HL-60 (cell line): ENCODE measurements at regions not wholly inside any gene's neighbourhood (a gene's known extent, or its start where the extent isn't known, plus 50 kb on each side); places are given as distances from the start of the nearest gene placed in this dataset.
"Not testable (repeated sequence)": the region's sequence is repeated elsewhere in the genome, so short reads cannot be mapped to it uniquely, and the experiment has no call there.

Experiments used
- DNase-seq, 2 experiments: peaks; one replicate each; pipeline ENCODE4 v3.0.0-alpha.2; 2010 to 2020; ENCODE audit warnings: low read depth in 1 of 2, low spot score in 1 of 2
- H3K27ac ChIP-seq: fragments of 250-450 bp; sonication (Bioruptor Pico); replicated peaks from 2 replicates; pipeline ENCODE4 v1.5.1; 2020; ENCODE audit warnings: mild to moderate bottlenecking, moderate library complexity
- H3K27me3 ChIP-seq: fragments of 250-450 bp; sonication (Bioruptor Pico); 2 replicates; pipeline ENCODE4 v1.5.1; 2021; ENCODE audit warnings: mild to moderate bottlenecking, moderate library complexity; ENCODE audit not compliant: insufficient read depth, poor library complexity, severe bottlenecking
- H3K4me3 ChIP-seq: replicated peaks from 2 replicates; pipeline ENCODE4 v1.5.1; 2011; ENCODE audit warnings: mild to moderate bottlenecking, control low read depth, low read length; ENCODE audit not compliant: insufficient read depth
- CTCF ChIP-seq: IDR thresholded peaks from one replicate; pipeline ENCODE4 v1.5.1; 2011; ENCODE audit warnings: low read length, control low read depth, inconsistent platforms; ENCODE audit not compliant: insufficient read depth
- GABPA ChIP-seq: IDR thresholded peaks from 2 replicates; pipeline ENCODE4 v1.6.1; 2012; ENCODE audit warnings: low read depth
- POLR2AphosphoS5 ChIP-seq: IDR thresholded peaks from 2 replicates; pipeline ENCODE4 v1.6.1; 2012; ENCODE audit warnings: low read depth
- REST ChIP-seq: IDR thresholded peaks from 2 replicates; pipeline ENCODE4 v1.6.1; 2012; ENCODE audit warnings: low read depth; ENCODE audit not compliant: insufficient replicate concordance
- SPI1 ChIP-seq: IDR thresholded peaks from 2 replicates; pipeline ENCODE4 v1.6.1; 2012; ENCODE audit warnings: low read depth, mild to moderate bottlenecking, borderline replicate concordance

GRCh38 chr5:164324239-164324638 lies 818.8 kb downstream of the MAT2B start:
- Histone ChIP-seq H3K4me3 (no peak overlapping the region), H3K27ac (no peak overlapping the region), H3K27me3 (no peaks in the 10 kb centered on the region)
- DNase-seq, result no peak
- TF ChIP-seq CTCF, result no peak
- no peak for TF ChIP-seq REST
- TF ChIP-seq POLR2AphosphoS5, result no peak
- no peak for TF ChIP-seq GABPA
- TF ChIP-seq SPI1, result no peak

- no peak for TF ChIP-seq POLR2AphosphoS5
- no peak for TF ChIP-seq SPI1
- TF ChIP-seq REST, result no peak
- TF ChIP-seq GABPA, result no peak
- TF ChIP-seq CTCF, result no peak
- Histone ChIP-seq H3K27ac (no peak overlapping the region), H3K27me3 (no peaks in the 10 kb centered on the region), H3K4me3 (no peak overlapping the region)
- DNase-seq, result no peak
These were observed 820.8 kb downstream of the MAT2B start for GRCh38 chr5:164326219-164326618.

- H3K27me3 ChIP-seq, H3K27ac ChIP-seq, DNase-seq, H3K4me3 ChIP-seq: not testable (repeated sequence)
These were observed 821.7 kb downstream of the MAT2B start for GRCh38 chr5:164327166-164327565.

GRCh38 chr5:164332349-164333196 lies 827.2 kb downstream of the MAT2B start:
- no peaks in the 10 kb centered on the region for H3K27me3 ChIP-seq
- no peak for DNase-seq
- H3K27ac ChIP-seq, result no peak overlapping the region
- TF ChIP-seq POLR2AphosphoS5, result no peak
- TF ChIP-seq REST, result no peak
- TF ChIP-seq GABPA, result no peak
- TF ChIP-seq CTCF, result no peak
- no peak for TF ChIP-seq SPI1
- H3K4me3 ChIP-seq, result no peak overlapping the region
